H1 (cell line): ENCODE measurements at regions not wholly inside any gene's neighbourhood (a gene's known extent, or its start where the extent isn't known, plus 50 kb on each side); places are given as distances from the start of the nearest gene placed in this dataset.

ENCODE experiments used
- CTCF ChIA-PET: fragments of 300-600 bp; sonication (Branson Sonifier 250); formaldehyde crosslinking; loops from one replicate; lab custom pipeline; 2021; ENCODE audit not compliant: partially characterized antibody; lab: Charles Lee
- POLR2A ChIA-PET: fragments of 300-600 bp; sonication (Branson Sonifier 250); formaldehyde crosslinking; loops from one replicate; lab custom pipeline; 2021; ENCODE audit warnings: inconsistent platforms; ENCODE audit not compliant: partially characterized antibody; lab: Charles Lee
- DNase-seq, 2 experiments: peaks; one replicate each; pipeline versions ENCODE4 v3.0.0 to v3.0.0-alpha.2; 2010 to 2022; ENCODE audit warnings: low spot score in 2 of 2, low read depth in 1 of 2, mixed read lengths in 1 of 2
- FAIRE-seq: peaks from 2 replicates; lab custom pipeline; 2011; peaks lifted over from hg19 to GRCh38; lab: Jason Lieb, UNC
- H2AFZ ChIP-seq: 2 replicates; pipeline ENCODE4 v1.8.1; 2012; ENCODE audit warnings: low read length, inconsistent platforms
- H2AK5ac ChIP-seq: 2 replicates; pipeline ENCODE4 v1.6.1; 2013; ENCODE audit warnings: low read depth, low read length
- H2BK120ac ChIP-seq: replicated peaks from 2 replicates; pipeline ENCODE3; 2013; ENCODE audit warnings: low read depth, low read length, inconsistent platforms
- H2BK12ac ChIP-seq: 2 replicates; pipeline ENCODE4 v1.6.1; 2013; ENCODE audit warnings: low read depth, low read length
- H2BK15ac ChIP-seq: 2 replicates; pipeline ENCODE4 v1.6.1; 2013; ENCODE audit warnings: low read length
- H2BK20ac ChIP-seq: 2 replicates; pipeline ENCODE4 v1.6.1; 2013; ENCODE audit warnings: low read length
- H2BK5ac ChIP-seq: 2 replicates; pipeline ENCODE4 v1.6.1; 2013; ENCODE audit warnings: low read depth, low read length
- H3K14ac ChIP-seq: 2 replicates; pipeline ENCODE4 v1.6.1; 2013; ENCODE audit warnings: inconsistent platforms; ENCODE audit not compliant: insufficient read length
- H3K18ac ChIP-seq: 2 replicates; pipeline ENCODE4 v1.6.1; 2013; ENCODE audit warnings: low read length; ENCODE audit errors: extremely low read depth
- H3K23ac ChIP-seq: 2 replicates; pipeline ENCODE4 v1.6.1; 2013; ENCODE audit warnings: inconsistent platforms; ENCODE audit not compliant: insufficient read length
- H3K23me2 ChIP-seq: 2 replicates; pipeline ENCODE4 v1.6.1; 2013; ENCODE audit warnings: low read depth, low read length
- H3K27ac ChIP-seq: 2 replicates; pipeline ENCODE4 v1.6.1; 2011; ENCODE audit warnings: low read depth, low read length, inconsistent platforms
- H3K27me3 ChIP-seq, 4 experiments: replicated peaks in 1 of 4; 1 replicate in 1 of 4; 2 replicates in 3 of 4; pipeline versions ENCODE4 v1.6.1 to v1.8.1; 2011 to 2013; ENCODE audit warnings: low read length in 3 of 4, mild to moderate bottlenecking in 3 of 4, inconsistent platforms in 2 of 4, mixed read lengths in 2 of 4, moderate library complexity in 1 of 4; ENCODE audit not compliant: control insufficient read depth in 3 of 4, insufficient read depth in 3 of 4; ENCODE audit errors: extremely low read depth in 1 of 4
- H3K36me3 ChIP-seq, 4 experiments: 2 replicates each; pipeline versions ENCODE4 v1.6.1 to v1.8.1; 2011 to 2013; ENCODE audit warnings: mild to moderate bottlenecking in 4 of 4, low read length in 3 of 4, moderate library complexity in 2 of 4, control low read depth in 1 of 4, inconsistent platforms in 1 of 4; ENCODE audit not compliant: insufficient read depth in 4 of 4, control insufficient read depth in 2 of 4
- H3K4ac ChIP-seq: replicated peaks from 2 replicates; pipeline ENCODE3; 2013; ENCODE audit warnings: low read length, low read depth, mixed read lengths, inconsistent platforms; ENCODE audit not compliant: insufficient read length
- H3K4me1 ChIP-seq, 4 experiments: replicated peaks in 1 of 4; 1 replicate in 1 of 4; 2 replicates in 3 of 4; pipeline versions ENCODE4 v1.6.1 to v1.8.1; 2011 to 2013; ENCODE audit warnings: low read length in 3 of 4, inconsistent platforms in 2 of 4, mixed read lengths in 1 of 4; ENCODE audit not compliant: insufficient read depth in 4 of 4, control insufficient read depth in 3 of 4
- H3K4me2 ChIP-seq, 2 experiments: 2 replicates each; pipeline versions ENCODE4 v1.6.1 to v1.8.1; 2011 to 2013; ENCODE audit warnings: low read depth in 2 of 2, low read length in 2 of 2, control low read depth in 1 of 2, inconsistent platforms in 1 of 2, mild to moderate bottlenecking in 1 of 2; ENCODE audit not compliant: insufficient read depth in 1 of 2
- H3K4me3 ChIP-seq, 4 experiments: fragments of 200-600, 300-600 bp in 1 of 4; sonication (generic), shearing (Covaris generic), sonication (Bioruptor Twin) in 1 of 4; 2 replicates each; pipeline versions ENCODE4 v1.5.1 to v1.8.1; 2011 to 2016; ENCODE audit warnings: low read length in 4 of 4, low read depth in 3 of 4, control low read depth in 2 of 4, inconsistent platforms in 2 of 4, mild to moderate bottlenecking in 2 of 4, mixed read lengths in 1 of 4, moderate library complexity in 1 of 4; ENCODE audit not compliant: insufficient read depth in 2 of 4; ENCODE audit errors: extremely low read depth in 1 of 4
- H3K56ac ChIP-seq: replicated peaks from 2 replicates; pipeline ENCODE3; 2013; ENCODE audit warnings: low read depth, mild to moderate bottlenecking, mixed read lengths, low read length, inconsistent platforms; ENCODE audit not compliant: insufficient read length
- H3K79me1 ChIP-seq: 2 replicates; pipeline ENCODE4 v1.6.1; 2013; ENCODE audit warnings: low read depth, low read length, control low read depth
- H3K79me2 ChIP-seq, 2 experiments: 2 replicates each; pipeline versions ENCODE4 v1.6.1 to v1.8.1; 2012 to 2013; ENCODE audit warnings: low read length in 2 of 2, mild to moderate bottlenecking in 2 of 2, inconsistent platforms in 1 of 2; ENCODE audit not compliant: insufficient read depth in 2 of 2, control insufficient read depth in 1 of 2
- H3K9ac ChIP-seq, 4 experiments: replicated peaks in 1 of 4; 1 replicate in 1 of 4; 2 replicates in 3 of 4; pipeline versions ENCODE4 v1.6.1 to v1.8.1; 2011 to 2013; ENCODE audit warnings: low read depth in 3 of 4, low read length in 3 of 4, control low read depth in 2 of 4, mild to moderate bottlenecking in 2 of 4, moderate library complexity in 2 of 4, inconsistent platforms in 1 of 4; ENCODE audit errors: extremely low read depth in 1 of 4
- H3K9me3 ChIP-seq, 2 experiments: 2 replicates each; pipeline versions ENCODE4 v1.6.1 to v1.8.1; 2012 to 2013; ENCODE audit warnings: mild to moderate bottlenecking in 2 of 2, moderate library complexity in 2 of 2, control low read depth in 1 of 2, inconsistent platforms in 1 of 2, low read depth in 1 of 2, low read length in 1 of 2, mixed read lengths in 1 of 2; ENCODE audit not compliant: insufficient read depth in 2 of 2
- H4K20me1 ChIP-seq, 2 experiments: replicated peaks in 1 of 2; 2 replicates each; pipeline versions ENCODE3 to v1.8.1; 2011 to 2013; ENCODE audit warnings: inconsistent platforms in 2 of 2, low read length in 2 of 2, mild to moderate bottlenecking in 1 of 2; ENCODE audit not compliant: insufficient read depth in 2 of 2, control insufficient read depth in 1 of 2
- H4K5ac ChIP-seq: 2 replicates; pipeline ENCODE4 v1.6.1; 2013; ENCODE audit warnings: low read length, low read depth, mixed read lengths, inconsistent platforms; ENCODE audit not compliant: insufficient read length
- H4K8ac ChIP-seq: 2 replicates; pipeline ENCODE4 v1.8.0; 2013; ENCODE audit warnings: mild to moderate bottlenecking, moderate library complexity, low read length, inconsistent platforms; ENCODE audit not compliant: insufficient read depth; ENCODE audit errors: extremely low read depth
- H4K91ac ChIP-seq: replicated peaks from 2 replicates; pipeline ENCODE3; 2013; ENCODE audit warnings: low read length, mixed read lengths, inconsistent platforms; ENCODE audit not compliant: insufficient read length
- ASH2L ChIP-seq: fragments of 200-600, 300-600 bp; sonication (generic); IDR thresholded peaks from one replicate; pipeline ENCODE4 v1.7.1; 2017; ENCODE audit warnings: low read length
- CBX5 ChIP-seq: fragments of 300-800, 300-1000 bp; sonication (generic); IDR thresholded peaks from 2 replicates; pipeline ENCODE4 v1.7.1; 2016; ENCODE audit warnings: antibody characterized with exemption, low read length, low read depth
- CBX8 ChIP-seq: fragments of 300-800, 300-1000 bp; sonication (generic); IDR thresholded peaks from 2 replicates; pipeline ENCODE4 v1.7.1; 2016; ENCODE audit warnings: low read depth, low read length, borderline replicate concordance
- GTF2F1 ChIP-seq: IDR thresholded peaks from 2 replicates; pipeline ENCODE4 v1.6.1; 2012; ENCODE audit warnings: low read depth, low read length, improper control_type of control experiment, borderline replicate concordance
- HDAC6 ChIP-seq: IDR thresholded peaks from one replicate; pipeline ENCODE4 v1.7.1; 2012; ENCODE audit warnings: low read depth, mild to moderate bottlenecking, inconsistent platforms, low read length, moderate library complexity
- SIN3A ChIP-seq, 2 experiments: IDR thresholded peaks in 1 of 2; conservative IDR thresholded peaks in 1 of 2; 2 replicates each; pipeline ENCODE4 v1.6.1; 2011 to 2012; ENCODE audit warnings: low read length in 2 of 2, improper control_type of control experiment in 1 of 2, low read depth in 1 of 2, mild to moderate bottlenecking in 1 of 2
- TAF1 ChIP-seq: IDR thresholded peaks from 2 replicates; pipeline ENCODE4 v1.6.1; 2011; ENCODE audit warnings: mild to moderate bottlenecking, low read depth, low read length
- TAF7 ChIP-seq: optimal IDR thresholded peaks from 2 replicates; pipeline ENCODE3; 2011; ENCODE audit warnings: low read depth, mild to moderate bottlenecking, inconsistent platforms, low read length, moderate library complexity, borderline replicate concordance
- WGBS, 2 experiments: shearing (Covaris generic) in 1 of 2; methylation state at CpG; one replicate each; pipeline versions ENCODE4 v1.1.6 to v1.1.7; 2013 to 2015; ENCODE audit warnings: low lambda C conversion rate in 2 of 2, mixed read lengths in 2 of 2, inconsistent platforms in 1 of 2, low coverage in 1 of 2, missing lambda C conversion rate in 1 of 2; ENCODE audit not compliant: insufficient replicate concordance in 2 of 2, insufficient coverage in 1 of 2, insufficient read length in 1 of 2; ENCODE audit errors: extremely low coverage in 1 of 2, missing lambda C conversion rate in 1 of 2; 5-methylcytosine and 5-hydroxymethylcytosine counted together
- TF ChIP-seq, protein P1 (sequence below): IDR thresholded peaks from 2 replicates; pipeline ENCODE4 v1.6.1; 2012; ENCODE audit warnings: low read length, inconsistent platforms

DNA sequence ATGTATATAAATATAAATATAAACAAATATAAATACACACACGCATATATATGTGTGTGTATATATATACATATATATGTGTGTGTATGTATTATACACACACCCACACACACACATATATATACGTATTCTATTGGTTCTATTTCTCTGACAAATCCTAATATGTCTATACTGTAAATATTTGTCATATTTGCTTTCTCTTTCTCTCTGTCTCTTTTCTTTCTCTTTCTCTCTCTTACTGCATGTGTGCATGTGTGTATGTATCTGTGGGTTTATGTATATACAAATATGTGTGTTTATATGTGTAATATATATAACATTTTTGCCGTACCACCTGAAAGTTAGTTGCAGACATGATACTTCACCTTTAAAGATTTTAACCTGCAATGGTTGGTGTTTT lies 174.2 kb upstream of the PLEKHG7 start:
- H2BK15ac ChIP-seq = no peak overlapping the region
- no peaks in the 10 kb centered on the region for H3K23me2 ChIP-seq
- DNase-seq (no peak), FAIRE-seq (no peak)
- ChIA-PET POLR2A (no interaction called here), CTCF (no interaction called here)
- H4K5ac ChIP-seq = no peak overlapping the region
- H3K56ac ChIP-seq = no peak overlapping the region
- no peak overlapping the region for H3K9ac ChIP-seq
- H2BK5ac ChIP-seq = no peak overlapping the region
- H3K79me2 ChIP-seq = no peaks in the 10 kb centered on the region
- no peak overlapping the region for H2BK120ac ChIP-seq
- H3K4ac ChIP-seq = no peak overlapping the region
- WGBS, 2 experiments = 88% methylated on average over 3 of the region's 3 CpGs; no CpG with 5 or more reads in 1 of the 2 experiments
- H3K9me3 ChIP-seq = no peaks in the 10 kb centered on the region
- no peak overlapping the region for H4K8ac ChIP-seq
- H3K4me3 ChIP-seq = no peak overlapping the region
- no peaks in the 10 kb centered on the region for H3K27me3 ChIP-seq
- H3K23ac ChIP-seq = no peak overlapping the region
- no peak overlapping the region for H2BK20ac ChIP-seq
- no peak overlapping the region for H3K4me2 ChIP-seq
- no peaks in the 10 kb centered on the region for H4K20me1 ChIP-seq
- TF ChIP-seq, protein P1, sequence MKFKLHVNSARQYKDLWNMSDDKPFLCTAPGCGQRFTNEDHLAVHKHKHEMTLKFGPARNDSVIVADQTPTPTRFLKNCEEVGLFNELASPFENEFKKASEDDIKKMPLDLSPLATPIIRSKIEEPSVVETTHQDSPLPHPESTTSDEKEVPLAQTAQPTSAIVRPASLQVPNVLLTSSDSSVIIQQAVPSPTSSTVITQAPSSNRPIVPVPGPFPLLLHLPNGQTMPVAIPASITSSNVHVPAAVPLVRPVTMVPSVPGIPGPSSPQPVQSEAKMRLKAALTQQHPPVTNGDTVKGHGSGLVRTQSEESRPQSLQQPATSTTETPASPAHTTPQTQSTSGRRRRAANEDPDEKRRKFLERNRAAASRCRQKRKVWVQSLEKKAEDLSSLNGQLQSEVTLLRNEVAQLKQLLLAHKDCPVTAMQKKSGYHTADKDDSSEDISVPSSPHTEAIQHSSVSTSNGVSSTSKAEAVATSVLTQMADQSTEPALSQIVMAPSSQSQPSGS = no peak
- no peak for TF ChIP-seq TAF1
- TF ChIP-seq CBX5 = no peak
- no peak for TF ChIP-seq HDAC6
- TF ChIP-seq GTF2F1 = no peak
- TF ChIP-seq CBX8 = no peak
- no peak for TF ChIP-seq SIN3A (conservative IDR thresholded peaks at IDR 0.05 in 1 of 2, IDR thresholded peaks at IDR 0.05 in 1 of 2; ENCODE audit: low read depth in 1 of 2, low read length in 2 of 2)
- no peak for TF ChIP-seq ASH2L
- no peak for TF ChIP-seq TAF7
- no peak overlapping the region for H4K91ac ChIP-seq
- no peaks in the 10 kb centered on the region for H3K36me3 ChIP-seq
- H2BK12ac ChIP-seq = no peak overlapping the region
- no peak overlapping the region for H2AK5ac ChIP-seq
- no peaks in the 10 kb centered on the region for H3K4me1 ChIP-seq
- no peak overlapping the region for H2AFZ ChIP-seq
- no peak overlapping the region for H3K27ac ChIP-seq
- no peak overlapping the region for H3K14ac ChIP-seq
- H3K18ac ChIP-seq = no peak overlapping the region
- H3K79me1 ChIP-seq = no peaks in the 10 kb centered on the region
